GM23338 (cell line): ENCODE measurements at regions not wholly inside any gene's neighbourhood (a gene's known extent, or its start where the extent isn't known, plus 50 kb on each side); places are given as distances from the start of the nearest gene placed in this dataset.

Experiments used
- ATAC-seq: fragments of 200-7000 bp; cut with Tn5 transposase; 3 replicates; pipeline ENCODE4 v1.9.1; 2020
- DNase-seq: peaks from one replicate; pipeline ENCODE4 v3.0.0-alpha.2; 2015; ENCODE audit warnings: low spot score
- H2AFZ ChIP-seq: fragments of 200-600 bp; sonication (generic); 2 replicates; pipeline ENCODE4 v1.8.0; 2016; ENCODE audit warnings: antibody characterized with exemption, mild to moderate bottlenecking, moderate library complexity
- H3F3A ChIP-seq: fragments of 200-600 bp; sonication (generic); replicated peaks from 2 replicates; pipeline ENCODE4 v1.8.0; 2017; ENCODE audit warnings: antibody characterized with exemption, mixed run types, low read depth
- H3K27ac ChIP-seq: fragments of 200-600 bp; sonication (generic); 2 replicates; pipeline ENCODE4 v1.6.1; 2016; ENCODE audit warnings: low read depth
- H3K27me3 ChIP-seq: fragments of 200-600 bp; sonication (generic); 2 replicates; pipeline ENCODE4 v1.8.0; 2016; ENCODE audit warnings: mild to moderate bottlenecking, mixed run types, moderate library complexity; ENCODE audit not compliant: insufficient read depth
- H3K36me3 ChIP-seq: fragments of 200-600 bp; sonication (generic); 2 replicates; pipeline ENCODE4 v1.8.0; 2016; ENCODE audit warnings: mild to moderate bottlenecking; ENCODE audit not compliant: insufficient read depth
- H3K4me1 ChIP-seq: fragments of 200-600 bp; sonication (generic); 2 replicates; pipeline ENCODE4 v1.8.0; 2016; ENCODE audit warnings: mild to moderate bottlenecking, moderate library complexity; ENCODE audit not compliant: insufficient read depth
- H3K4me2 ChIP-seq: fragments of 200-600 bp; sonication (generic); 2 replicates; pipeline ENCODE4 v1.7.1; 2017; ENCODE audit warnings: mixed run types
- H3K4me3 ChIP-seq: fragments of 200-600 bp; sonication (generic); 2 replicates; pipeline ENCODE4 v1.6.1; 2016; ENCODE audit warnings: mixed run types
- H3K79me2 ChIP-seq: fragments of 200-600 bp; sonication (generic); replicated peaks from 2 replicates; pipeline ENCODE4 v1.8.0; 2017; ENCODE audit warnings: mild to moderate bottlenecking; ENCODE audit not compliant: insufficient read depth
- H3K9me2 ChIP-seq: fragments of 200-600 bp; sonication (generic); 2 replicates; pipeline ENCODE4 v1.8.0; 2017; ENCODE audit not compliant: insufficient read depth
- H4K20me1 ChIP-seq: fragments of 200-600 bp; sonication (generic); replicated peaks from 2 replicates; pipeline ENCODE4 v1.8.0; 2017; ENCODE audit warnings: mild to moderate bottlenecking; ENCODE audit not compliant: insufficient read depth
- H3K27ac Mint-ChIP-seq: 2 replicates; pipeline ENCODE4 v1.8.0; 2020; ENCODE audit warnings: inconsistent platforms, mild to moderate bottlenecking, moderate library complexity, mixed read lengths
- H3K27me3 Mint-ChIP-seq: 3 replicates; pipeline ENCODE4 v1.8.0; 2022; ENCODE audit warnings: low read depth, mild to moderate bottlenecking, moderate library complexity, mixed read lengths, inconsistent platforms; ENCODE audit not compliant: insufficient read depth, poor library complexity
- H3K36me3 Mint-ChIP-seq: 3 replicates; pipeline ENCODE4 v1.8.0; 2021; ENCODE audit warnings: low read depth, mild to moderate bottlenecking, inconsistent platforms, moderate library complexity, mixed read lengths
- H3K4me1 Mint-ChIP-seq: 3 replicates; pipeline ENCODE4 v1.8.0; 2020; ENCODE audit warnings: mild to moderate bottlenecking, inconsistent platforms, mixed read lengths
- H3K4me3 Mint-ChIP-seq: 3 replicates; pipeline ENCODE4 v1.8.0; 2021; ENCODE audit warnings: moderate library complexity, mild to moderate bottlenecking, inconsistent platforms, mixed read lengths
- H3K9me3 Mint-ChIP-seq: 3 replicates; pipeline ENCODE4 v1.8.0; 2020; ENCODE audit warnings: moderate library complexity, mild to moderate bottlenecking, inconsistent platforms, mixed read lengths
- EZH2 ChIP-seq: fragments of 200-600 bp; sonication (generic); IDR thresholded peaks from one replicate; pipeline ENCODE4 v1.8.0; 2017; ENCODE audit warnings: antibody characterized with exemption, mild to moderate bottlenecking, low read depth; ENCODE audit not compliant: unreplicated experiment
- NANOG ChIP-seq: IDR thresholded peaks from 2 replicates; pipeline ENCODE4 v1.6.1; 2016; ENCODE audit warnings: antibody characterized with exemption, borderline replicate concordance
- POLR2AphosphoS5 ChIP-seq: IDR thresholded peaks from 2 replicates; pipeline ENCODE4 v1.6.1; 2016; ENCODE audit warnings: antibody characterized with exemption, low read depth
- REST ChIP-seq: IDR thresholded peaks from one replicate; pipeline ENCODE4 v1.6.1; 2018; ENCODE audit warnings: antibody characterized with exemption; ENCODE audit not compliant: unreplicated experiment
- STAT1 ChIP-seq: IDR thresholded peaks from one replicate; pipeline ENCODE4 v1.6.1; 2016; ENCODE audit warnings: antibody characterized with exemption; ENCODE audit not compliant: unreplicated experiment
- ZNF114 ChIP-seq: fragments of 250-450 bp; sonication (Bioruptor Pico); IDR thresholded peaks from 2 replicates; pipeline ENCODE4 v1.5.0; 2020; ENCODE audit warnings: mild to moderate bottlenecking, moderate library complexity
- ZNF331 ChIP-seq: fragments of 250-450 bp; sonication (Bioruptor Pico); IDR thresholded peaks from 2 replicates; pipeline ENCODE4 v1.5.0; 2020; ENCODE audit warnings: low read depth, mild to moderate bottlenecking, moderate library complexity
- ZNF462 ChIP-seq: fragments of 250-450 bp; sonication (Bioruptor Pico); IDR thresholded peaks from 2 replicates; pipeline ENCODE4 v1.5.0; 2020; ENCODE audit warnings: mild to moderate bottlenecking, moderate library complexity

GRCh38 chr3:126291537-126291936 lies 65.7 kb downstream of the KLF15 start (continued):
- TF ChIP-seq ZNF462 (CRISPR knock-in tag) (no peak), ZNF114 (CRISPR knock-in tag) (no peak), ZNF331 (CRISPR knock-in tag) (no peak)

GRCh38 chr3:126291061-126291460 lies 66.1 kb downstream of the KLF15 start:
- no peak for ATAC-seq
- H3K9me2 ChIP-seq, result no peaks in the 10 kb centered on the region
- H3K36me3 ChIP-seq, result no peaks in the 10 kb centered on the region
- Mint-ChIP-seq H3K27ac (no peak overlapping the region), H3K27me3 (peaks cover 12% of the 10 kb centered on the region), H3K4me1 (peaks cover 41% of the 10 kb centered on the region), H3K4me3 (no peak overlapping the region), H3K9me3 (no peaks in the 10 kb centered on the region; the same call in 2 of the 3 replicates), H3K36me3 (no peaks in the 10 kb centered on the region)
- H3K4me3 ChIP-seq, result no peak overlapping the region
- no peaks in the 10 kb centered on the region for H3F3A ChIP-seq
- no peak for DNase-seq
- no peak overlapping the region for H2AFZ ChIP-seq
- H4K20me1 ChIP-seq, result no peaks in the 10 kb centered on the region
- no peak overlapping the region for H3K4me2 ChIP-seq
- no peak overlapping the region for H3K27ac ChIP-seq
- peaks cover 10% of the 10 kb centered on the region; the same call in 1 of the 2 replicates for H3K4me1 ChIP-seq
- H3K79me2 ChIP-seq, result no peaks in the 10 kb centered on the region
- H3K27me3 ChIP-seq, result peaks cover 42% of the 10 kb centered on the region
- TF ChIP-seq NANOG, result no peak
- no peak for TF ChIP-seq REST
- no peak for TF ChIP-seq POLR2AphosphoS5
- TF ChIP-seq STAT1, result no peak
- TF ChIP-seq EZH2, result no peak
